ENCODE measurements at regions not wholly inside any gene's neighbourhood (a gene's known extent, or its start where the extent isn't known, plus 50 kb on each side); places are given as distances from the start of the nearest gene placed in this dataset.
"Not testable (repeated sequence)": the region's sequence is repeated elsewhere in the genome, so short reads cannot be mapped to it uniquely, and the experiment has no call there.

- DNase-seq, result no peak
These were observed 555.6 kb downstream of the GLRX3 start for GRCh38 chr10:130691776-130692175.

- no peak for DNase-seq
These were observed 560.7 kb downstream of the GLRX3 start for GRCh38 chr10:130696870-130697269.

- DNase-seq, result no peak
These were observed 571.3 kb downstream of the GLRX3 start for GRCh38 chr10:130707389-130707979.

- no peak for DNase-seq
These were observed 572.4 kb downstream of the GLRX3 start for GRCh38 chr10:130708465-130709070.

- no peak for DNase-seq
These were observed 573.2 kb downstream of the GLRX3 start for GRCh38 chr10:130709415-130709814.

- no peak for DNase-seq
These were observed 574.9 kb downstream of the GLRX3 start for GRCh38 chr10:130711072-130711471.

GRCh38 chr10:130713135-130713534 is 576.9 kb downstream of the GLRX3 start:
- no peak for DNase-seq

- DNase-seq, result no peak
These were observed 577.5 kb downstream of the GLRX3 start for GRCh38 chr10:130713731-130714130.

- no peak for DNase-seq
These were observed 578.7 kb downstream of the GLRX3 start for GRCh38 chr10:130714742-130715467.

GRCh38 chr10:130715686-130716670 is 579.8 kb downstream of the GLRX3 start:
- no peak for DNase-seq

- DNase-seq, result no peak
These were observed 580.9 kb downstream of the GLRX3 start for GRCh38 chr10:130717083-130717482.

GRCh38 chr10:130718744-130719447 is 582.7 kb downstream of the GLRX3 start:
- not testable (repeated sequence) for DNase-seq

GRCh38 chr10:130719448-130719752 is 583.2 kb downstream of the GLRX3 start:
- no peak for DNase-seq

- no peak for DNase-seq
These were observed 584.0 kb downstream of the GLRX3 start for GRCh38 chr10:130720235-130720634.

GRCh38 chr10:130721971-130722370 is 585.8 kb downstream of the GLRX3 start:
- DNase-seq, result no peak

GRCh38 chr10:130723704-130724103 is 587.5 kb downstream of the GLRX3 start:
- DNase-seq, result no peak

GRCh38 chr10:130725474-130725970 is 586.0 kb downstream of the TCERG1L start:
- DNase-seq, result no peak

- no peak for DNase-seq
These were observed 584.4 kb downstream of the TCERG1L start for GRCh38 chr10:130726996-130727725.

GRCh38 chr10:130727766-130728490 is 583.6 kb downstream of the TCERG1L start:
- DNase-seq, result no peak

GRCh38 chr10:130728531-130729215 is 582.8 kb downstream of the TCERG1L start:
- DNase-seq, result no peak
